HG02973 (cell line): ENCODE measurements at regions not wholly inside any gene's neighbourhood (a gene's known extent, or its start where the extent isn't known, plus 50 kb on each side); places are given as distances from the start of the nearest gene placed in this dataset.

Experiments
- ATAC-seq: cut with Tn5 transposase; IDR thresholded peaks from one replicate; pipeline ENCODE4 v1.9.1; 2021; ENCODE audit warnings: moderate library complexity; ENCODE audit not compliant: unreplicated experiment

DNA sequence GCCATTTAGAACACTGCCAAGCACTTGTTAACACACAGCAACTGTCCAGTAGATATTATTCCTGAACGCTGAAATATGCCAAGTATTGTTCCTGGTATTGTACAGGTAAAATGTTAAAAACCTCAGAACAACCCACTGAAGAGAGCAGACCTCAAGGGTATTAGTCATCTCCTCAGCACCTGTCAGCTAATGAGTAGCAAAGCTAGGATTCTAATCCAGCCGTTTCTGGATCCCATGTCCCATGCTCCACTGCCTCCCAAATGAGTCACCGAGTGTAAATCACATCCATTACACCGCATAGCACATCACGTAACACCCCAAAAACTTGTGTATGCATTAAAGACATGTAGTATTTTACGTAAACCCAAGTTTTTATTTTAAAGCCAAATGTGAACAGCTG is 705.4 kb upstream of the TENM4 start:
- no peak for ATAC-seq

DNA sequence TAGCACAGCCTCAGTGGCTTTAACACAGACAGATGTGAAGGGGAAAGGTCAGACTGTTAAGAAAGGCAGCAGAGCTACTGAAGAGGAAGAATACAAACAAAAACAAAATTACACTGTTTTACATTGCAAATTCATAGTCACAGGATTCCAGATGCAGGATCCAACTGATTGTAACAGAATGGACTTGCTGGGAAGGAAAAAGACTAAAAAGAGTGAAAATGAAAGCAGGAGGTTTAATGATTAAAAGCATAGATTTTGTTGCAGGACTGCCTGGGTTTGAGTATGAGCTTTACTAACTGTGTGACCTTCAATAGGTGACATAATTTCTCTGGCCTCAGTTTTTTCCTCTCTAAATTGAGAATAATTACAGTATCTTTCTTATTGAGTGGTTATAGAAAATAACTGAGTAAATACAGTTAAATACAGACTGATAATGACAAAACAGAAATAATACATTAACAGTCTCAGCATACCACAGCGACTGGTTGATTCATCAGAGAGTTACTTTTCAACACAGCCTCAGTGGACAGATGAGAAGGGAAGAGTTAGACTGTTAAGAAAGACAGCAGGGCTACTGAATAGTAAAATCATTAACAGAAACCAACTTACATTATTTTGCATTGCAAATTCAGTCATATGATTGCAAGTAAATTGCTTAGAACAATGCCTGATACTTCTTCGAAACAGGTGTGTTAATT is 704.2 kb upstream of the TENM4 start:
- no peak for ATAC-seq

GRCh38 chr11:80136991-80137390 is 696.2 kb upstream of the TENM4 start:
- ATAC-seq: no peak

- ATAC-seq: no peak
Measured at GRCh38 chr11:80129396-80129795, 688.6 kb upstream of the TENM4 start.

- ATAC-seq: no peak
Measured at GRCh38 chr11:80122211-80122610, 681.4 kb upstream of the TENM4 start.

DNA sequence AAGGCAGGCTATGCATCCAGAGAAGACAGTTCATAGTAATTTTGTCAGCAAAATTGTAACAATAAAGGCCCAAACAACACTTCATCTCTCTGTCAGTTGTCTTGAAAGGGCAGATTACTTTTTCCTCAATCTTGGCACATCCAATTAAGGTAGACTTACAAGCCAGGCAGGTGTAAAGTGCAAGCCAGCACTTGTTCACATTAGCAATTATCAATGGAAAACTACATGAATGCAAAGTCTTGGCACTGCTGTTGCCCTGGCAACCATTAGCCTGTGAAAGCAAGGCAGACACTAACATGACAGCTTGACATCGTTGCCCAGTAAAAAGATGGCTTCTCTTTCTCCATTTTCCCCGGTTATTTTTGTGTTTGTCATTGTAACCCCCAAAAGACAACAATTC is 677.2 kb upstream of the TENM4 start:
- ATAC-seq: no peak

DNA sequence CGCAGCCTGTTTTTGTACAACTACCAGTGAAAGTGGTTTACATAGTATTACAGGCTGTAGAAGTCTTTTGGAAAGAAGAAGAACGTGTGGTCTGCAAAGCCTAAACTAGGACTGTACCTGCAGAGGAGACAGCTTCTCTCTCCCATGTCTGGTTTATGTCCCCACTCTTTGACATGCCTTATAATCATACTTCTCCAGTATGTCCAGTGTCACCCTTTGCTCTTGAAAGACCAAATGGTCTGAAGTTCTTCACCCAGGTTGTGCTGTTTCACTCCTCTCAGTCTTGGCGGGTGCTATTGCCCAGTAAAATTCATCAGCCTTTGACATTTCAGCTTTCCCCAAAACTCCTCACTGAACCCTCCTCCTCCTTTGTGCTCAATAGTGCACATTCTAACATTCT is 676.0 kb upstream of the TENM4 start:
- no peak for ATAC-seq

- no peak for ATAC-seq
Measured at GRCh38 chr11:80109652-80110051, 668.8 kb upstream of the TENM4 start.

- ATAC-seq: no peak
Measured at GRCh38 chr11:80109031-80109430, 668.2 kb upstream of the TENM4 start.

DNA sequence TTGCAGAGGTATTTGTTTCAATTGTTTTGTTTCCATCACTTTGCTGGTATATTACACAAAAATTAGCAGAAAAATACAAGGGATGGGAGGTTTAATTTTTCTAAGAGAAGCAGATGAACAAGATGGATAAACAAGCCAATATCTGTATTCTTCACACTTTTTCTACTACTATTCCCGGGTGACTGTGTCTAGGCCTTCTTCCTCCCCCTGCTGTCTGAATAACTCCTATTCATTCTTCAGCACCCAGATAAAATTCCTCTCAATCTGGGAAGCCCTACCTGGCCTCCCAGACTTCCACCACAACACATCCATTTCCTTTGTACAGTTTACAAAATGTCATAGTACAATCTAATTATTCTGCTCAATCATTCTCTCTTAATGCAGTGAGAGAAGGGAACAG is 666.6 kb upstream of the TENM4 start:
- ATAC-seq: no peak

DNA sequence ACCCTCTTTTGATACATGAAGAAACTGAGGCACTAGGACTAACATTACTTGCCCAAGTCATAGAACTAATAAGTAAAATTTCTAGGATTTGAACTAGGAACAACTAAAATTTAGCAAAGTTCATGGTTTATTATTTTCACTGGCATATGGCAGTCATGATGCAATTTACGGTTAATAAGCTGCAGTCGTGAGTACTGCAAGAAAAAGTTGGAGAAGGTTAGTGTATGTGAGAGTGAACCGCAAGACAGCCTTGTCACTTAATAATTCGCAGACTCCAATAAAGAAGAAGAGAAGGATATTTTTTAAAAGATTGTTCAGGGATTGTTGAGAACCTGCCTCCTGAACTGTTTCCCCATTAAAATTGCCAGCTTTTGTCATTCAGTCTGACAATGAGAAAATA is 663.4 kb upstream of the TENM4 start:
- no peak for ATAC-seq

DNA sequence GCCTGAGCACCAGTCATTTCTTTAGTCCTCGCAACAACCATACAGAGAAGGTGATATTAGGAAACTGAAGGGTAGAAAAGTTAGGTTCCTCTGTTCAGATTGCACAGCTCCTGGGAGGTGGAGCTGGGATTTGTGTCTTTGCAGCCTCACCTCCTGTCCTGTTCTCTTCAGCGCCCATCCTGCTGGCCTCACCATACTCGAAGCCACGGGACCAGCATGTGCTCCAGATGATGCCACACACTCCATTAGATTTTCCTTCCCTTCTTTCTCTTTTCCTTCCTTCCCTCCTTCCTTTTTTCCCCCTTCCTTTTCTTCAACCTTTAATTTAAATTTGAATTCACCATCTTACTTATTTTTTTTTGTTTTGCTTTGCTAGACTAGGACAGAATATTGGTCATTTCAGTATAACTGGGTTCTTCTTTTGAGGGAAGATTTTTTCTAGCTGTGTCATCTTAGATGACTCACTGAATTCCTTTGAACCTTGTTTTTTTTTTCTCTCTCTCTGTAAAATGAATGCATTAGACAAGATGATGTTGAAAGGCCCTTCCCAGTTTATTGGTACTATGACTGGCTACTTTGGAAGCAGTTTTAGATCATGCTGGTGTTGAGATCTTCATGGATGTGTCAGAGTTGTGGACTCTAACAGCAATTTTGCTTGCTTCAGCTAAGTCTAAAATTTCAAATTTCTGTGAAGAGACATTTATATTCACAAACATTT is 662.5 kb upstream of the TENM4 start:
- no peak for ATAC-seq

DNA sequence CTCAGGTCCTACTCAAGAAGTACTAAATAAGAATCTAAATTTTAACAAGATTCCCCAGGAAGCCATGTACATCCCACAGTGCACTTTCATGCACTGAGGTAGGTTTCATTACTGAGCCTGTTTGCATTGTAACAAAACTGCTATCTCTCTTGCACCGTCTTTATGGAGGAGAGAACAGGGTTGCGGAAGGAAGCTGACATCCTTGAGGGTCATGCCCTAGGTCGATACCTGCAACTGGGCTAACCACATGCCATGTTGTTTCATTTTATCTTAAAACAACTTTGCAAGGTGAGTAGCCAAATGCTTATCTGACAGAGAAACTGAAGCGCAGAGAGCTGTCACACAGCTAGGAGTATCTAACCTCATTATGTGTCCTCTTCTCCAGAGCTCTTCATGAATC is 656.3 kb upstream of the TENM4 start:
- ATAC-seq: no peak

DNA sequence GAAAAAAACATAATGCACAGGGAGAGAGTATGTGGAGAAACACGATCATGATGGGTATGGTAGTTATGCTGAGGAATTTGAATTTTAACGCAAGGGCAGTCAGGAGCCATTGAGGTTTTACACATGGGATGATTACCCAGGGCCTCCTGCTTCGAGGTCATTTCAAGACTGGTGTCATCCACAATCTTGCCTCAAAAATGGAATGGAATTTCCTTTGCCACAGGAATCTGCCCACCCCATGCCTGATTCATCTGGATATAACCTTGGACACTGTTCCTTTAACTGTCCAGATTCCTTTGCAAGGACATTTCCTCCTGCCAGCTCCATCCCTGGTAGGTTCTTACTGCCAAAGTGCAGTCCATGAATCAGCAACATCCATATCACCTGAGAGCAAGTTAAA is 655.9 kb upstream of the TENM4 start:
- ATAC-seq: no peak

DNA sequence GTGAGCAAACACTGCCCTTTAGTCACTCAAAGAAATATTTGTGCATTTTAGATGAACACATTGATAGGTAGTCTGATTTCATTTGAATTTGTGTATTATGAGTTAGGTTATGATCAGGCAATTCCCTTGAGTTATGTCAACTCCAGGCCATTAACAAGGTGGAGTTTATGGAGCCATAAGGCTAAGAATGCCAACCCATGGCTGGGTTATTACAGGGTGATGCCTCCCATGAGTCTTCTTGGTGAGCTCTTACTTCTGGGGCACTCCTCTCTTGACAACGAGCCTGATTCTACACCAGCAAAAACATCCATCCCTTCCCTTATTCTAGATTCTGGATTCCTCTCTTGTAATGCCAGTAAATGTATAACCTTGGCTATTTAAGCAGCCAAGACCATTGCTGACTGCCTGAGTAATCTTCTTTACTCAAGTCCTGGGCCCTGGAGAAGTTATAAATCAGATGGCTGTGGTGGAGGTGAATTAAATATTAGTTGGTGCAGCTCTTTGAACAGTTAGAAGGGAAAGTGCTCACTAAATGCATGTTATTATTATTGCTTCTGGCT is 645.7 kb upstream of the TENM4 start:
- ATAC-seq: no peak

DNA sequence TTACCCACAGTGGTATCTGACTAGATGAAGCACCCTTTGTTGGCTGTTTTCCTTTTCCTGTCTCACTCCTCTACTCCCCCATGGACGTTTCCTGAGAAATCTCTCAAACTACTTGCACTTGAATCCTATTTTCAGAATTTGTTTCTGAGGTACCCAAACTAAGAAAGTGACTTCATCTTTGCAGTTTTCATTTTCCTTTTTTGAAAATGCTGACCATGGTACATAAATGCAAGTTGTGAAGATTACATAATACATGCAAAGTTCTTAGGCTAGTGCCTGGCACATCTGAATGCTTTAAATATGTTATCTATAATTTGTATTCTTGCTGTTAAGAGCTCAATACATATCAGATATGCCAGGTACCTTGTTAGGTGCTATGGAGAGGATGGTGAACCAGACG is 644.7 kb upstream of the TENM4 start:
- ATAC-seq: no peak

GRCh38 chr11:80084608-80085007 is 643.8 kb upstream of the TENM4 start:
- no peak for ATAC-seq

DNA sequence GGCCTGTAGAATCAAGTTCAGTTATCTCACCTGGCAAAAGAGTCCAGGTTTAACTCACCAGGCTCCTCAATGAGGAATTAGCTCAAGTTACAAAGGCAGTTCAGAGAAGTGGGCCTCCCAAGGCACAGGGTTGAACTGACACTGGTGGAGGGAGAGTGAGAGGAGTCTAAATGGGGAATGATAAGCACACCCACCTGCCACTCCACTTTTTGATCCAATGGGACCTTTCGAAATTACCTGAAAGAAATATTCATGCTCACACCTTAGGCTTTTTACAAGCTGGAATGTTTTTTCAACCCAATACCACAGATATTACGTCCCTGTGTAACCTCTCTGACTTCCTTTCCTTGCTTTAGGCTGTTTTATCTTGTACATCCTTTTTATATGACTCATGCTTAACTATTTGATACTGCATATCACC is 642.7 kb upstream of the TENM4 start:
- ATAC-seq: no peak

- no peak for ATAC-seq
Measured at GRCh38 chr11:80082406-80082805, 641.6 kb upstream of the TENM4 start.

DNA sequence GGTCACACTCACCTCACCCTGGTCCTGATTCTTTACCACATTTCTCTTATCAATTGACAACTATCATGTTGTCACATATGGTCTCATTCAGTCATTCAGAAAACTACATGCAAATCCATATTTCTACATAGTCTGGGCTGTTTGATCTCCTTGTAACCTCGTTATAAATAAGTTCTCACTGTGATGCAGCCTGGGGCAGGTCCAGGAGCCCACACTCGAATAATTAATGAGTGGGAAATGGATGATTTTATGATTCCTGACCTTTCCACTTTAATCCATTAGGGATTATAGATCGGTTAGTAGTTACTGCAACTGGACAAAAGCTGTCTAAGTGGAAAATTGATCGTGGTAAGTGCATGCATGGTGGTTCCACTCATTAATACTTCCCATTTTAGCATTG is 636.3 kb upstream of the TENM4 start:
- ATAC-seq: no peak

DNA sequence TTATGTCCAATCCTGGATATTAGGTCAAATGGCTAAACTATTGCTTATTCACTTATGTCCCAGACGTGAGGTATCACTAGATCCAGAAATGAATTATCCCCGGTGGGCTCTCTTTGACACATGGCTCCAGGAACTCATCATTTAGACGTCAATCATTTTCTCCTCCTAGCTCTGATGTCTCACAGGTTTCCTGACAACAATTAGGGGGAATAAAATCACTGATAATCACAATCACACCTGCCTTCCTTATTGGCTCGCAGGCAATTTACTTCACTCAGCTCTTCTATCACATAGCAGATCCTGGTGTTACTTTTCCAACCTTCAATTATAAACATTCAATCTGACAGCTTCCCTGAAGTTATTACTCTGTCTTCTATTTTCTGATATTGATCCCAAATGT is 634.0 kb upstream of the TENM4 start:
- no peak for ATAC-seq

DNA sequence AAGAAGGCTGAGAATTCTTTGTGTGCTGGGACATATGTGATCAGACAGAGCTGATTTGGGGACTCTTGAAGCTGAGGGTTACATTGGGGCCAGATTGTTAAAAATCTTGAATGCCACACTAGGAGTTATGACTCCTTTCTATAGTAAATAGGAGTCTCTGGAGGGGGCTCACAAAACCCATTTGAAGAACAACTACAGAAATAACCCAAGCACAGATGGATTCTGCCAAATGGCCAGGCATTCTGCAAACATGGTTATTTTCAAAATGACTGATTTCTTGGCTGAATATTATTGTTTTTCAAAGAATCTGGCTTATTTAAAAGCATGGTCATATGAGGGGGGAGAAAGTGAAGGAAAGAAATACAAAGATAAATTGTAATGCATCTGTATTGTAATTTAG is 625.5 kb upstream of the TENM4 start:
- no peak for ATAC-seq

GRCh38 chr11:80065086-80065485 is 624.3 kb upstream of the TENM4 start:
- ATAC-seq: no peak
